IMR-90 (cell line): ENCODE measurements at regions not wholly inside any gene's neighbourhood (a gene's known extent, or its start where the extent isn't known, plus 50 kb on each side); places are given as distances from the start of the nearest gene placed in this dataset.

Experiments
- FOS ChIP-seq: fragments of 150-350 bp; IDR thresholded peaks from 2 replicates; pipeline ENCODE4 v1.6.1; 2016; ENCODE audit warnings: low read depth, low read length
- MXI1 ChIP-seq: IDR thresholded peaks from 2 replicates; pipeline ENCODE4 v1.6.1; 2012; ENCODE audit warnings: low read depth, mild to moderate bottlenecking, low read length, moderate library complexity, borderline replicate concordance
- POLR2A ChIP-seq: IDR thresholded peaks from 2 replicates; pipeline ENCODE4 v1.6.1; 2012; ENCODE audit warnings: mild to moderate bottlenecking, low read depth, low read length
- RCOR1 ChIP-seq: IDR thresholded peaks from 2 replicates; pipeline ENCODE4 v1.6.1; 2012; ENCODE audit warnings: mild to moderate bottlenecking, low read length, improper control_type of control experiment; ENCODE audit not compliant: insufficient replicate concordance
- RFX5 ChIP-seq: IDR thresholded peaks from 2 replicates; pipeline ENCODE4 v1.8.0; 2012; ENCODE audit warnings: low read depth, mild to moderate bottlenecking, low read length, moderate library complexity
- SMC3 ChIP-seq: fragments of 150-350 bp; IDR thresholded peaks from 2 replicates; pipeline ENCODE4 v1.6.1; 2016; ENCODE audit warnings: low read depth, mild to moderate bottlenecking, antibody characterized with exemption, low read length, moderate library complexity
- TF ChIP-seq, protein P1 (sequence below): conservative IDR thresholded peaks from 2 replicates; pipeline ENCODE4 v1.5.1; 2012; ENCODE audit warnings: mild to moderate bottlenecking, low read depth, low read length, improper control_type of control experiment

DNA sequence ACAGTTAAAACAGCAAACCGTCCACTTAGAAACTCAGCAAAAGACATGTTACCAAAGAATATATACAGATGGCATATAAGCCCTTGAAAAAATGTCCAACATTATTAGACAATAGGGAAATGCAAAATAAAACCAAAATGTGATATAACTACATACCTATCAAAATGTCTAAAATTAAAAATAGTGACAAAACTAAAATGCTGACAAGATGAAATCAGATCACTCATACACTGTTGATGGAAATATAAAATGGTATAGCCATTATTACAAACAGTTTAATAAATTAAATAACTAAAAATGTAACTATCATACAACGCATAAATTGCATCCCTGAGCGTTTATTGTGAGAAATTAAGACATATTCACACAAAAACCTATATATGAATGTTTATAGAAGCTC, 939.7 kb upstream of the ZWINT start:
- no peak for TF ChIP-seq FOS
- no peak for TF ChIP-seq POLR2A
- TF ChIP-seq, protein P1, sequence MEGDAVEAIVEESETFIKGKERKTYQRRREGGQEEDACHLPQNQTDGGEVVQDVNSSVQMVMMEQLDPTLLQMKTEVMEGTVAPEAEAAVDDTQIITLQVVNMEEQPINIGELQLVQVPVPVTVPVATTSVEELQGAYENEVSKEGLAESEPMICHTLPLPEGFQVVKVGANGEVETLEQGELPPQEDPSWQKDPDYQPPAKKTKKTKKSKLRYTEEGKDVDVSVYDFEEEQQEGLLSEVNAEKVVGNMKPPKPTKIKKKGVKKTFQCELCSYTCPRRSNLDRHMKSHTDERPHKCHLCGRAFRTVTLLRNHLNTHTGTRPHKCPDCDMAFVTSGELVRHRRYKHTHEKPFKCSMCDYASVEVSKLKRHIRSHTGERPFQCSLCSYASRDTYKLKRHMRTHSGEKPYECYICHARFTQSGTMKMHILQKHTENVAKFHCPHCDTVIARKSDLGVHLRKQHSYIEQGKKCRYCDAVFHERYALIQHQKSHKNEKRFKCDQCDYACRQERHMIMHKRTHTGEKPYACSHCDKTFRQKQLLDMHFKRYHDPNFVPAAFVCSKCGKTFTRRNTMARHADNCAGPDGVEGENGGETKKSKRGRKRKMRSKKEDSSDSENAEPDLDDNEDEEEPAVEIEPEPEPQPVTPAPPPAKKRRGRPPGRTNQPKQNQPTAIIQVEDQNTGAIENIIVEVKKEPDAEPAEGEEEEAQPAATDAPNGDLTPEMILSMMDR, result no peak
- no peak for TF ChIP-seq RCOR1
- TF ChIP-seq RFX5, result no peak
- no peak for TF ChIP-seq SMC3
- no peak for TF ChIP-seq MXI1
